Gastroesophageal sphincter (tissue), 4 donors: ENCODE measurements at regions not wholly inside any gene's neighbourhood (a gene's known extent, or its start where the extent isn't known, plus 50 kb on each side); places are given as distances from the start of the nearest gene placed in this dataset.

Experiments
- ATAC-seq: fragments of 150-250 bp; one replicate; pipeline ENCODE4 v1.9.1; 2016; ENCODE audit warnings: mild to moderate bottlenecking, moderate library complexity
- H3K27ac ChIP-seq, 4 donors: fragments of 200-600 bp; sonication (generic) in 3 of 4; 1 replicate in 3 of 4; 2 replicates in 1 of 4; pipeline ENCODE4 v1.5.1; 2016 to 2019
- H3K27me3 ChIP-seq: fragments of 200-600 bp; sonication (generic); one replicate; pipeline ENCODE4 v1.5.1; 2019
- H3K36me3 ChIP-seq, 2 donors: fragments of 200-600 bp; sonication (generic); one replicate each; pipeline ENCODE4 v1.5.1; 2019; ENCODE audit warnings: control low read depth in 1 of 2
- H3K4me1 ChIP-seq, 3 donors: fragments of 200-600 bp; sonication (generic); 1 replicate in 2 of 3; 2 replicates in 1 of 3; pipeline ENCODE4 v1.5.1; 2016 to 2019; ENCODE audit warnings: control low read depth in 2 of 3
- H3K4me3 ChIP-seq, 2 donors: fragments of 200-600 bp; sonication (generic); one replicate each; pipeline ENCODE4 v1.5.1; 2019; ENCODE audit warnings: mild to moderate bottlenecking in 1 of 2, moderate library complexity in 1 of 2
- H3K9me3 ChIP-seq, 3 donors: fragments of 200-600 bp; sonication (generic); one replicate each; pipeline ENCODE4 v1.5.1; 2017 to 2019; ENCODE audit warnings: control low read depth in 2 of 3
- EP300 ChIP-seq: sonication (generic); formaldehyde crosslinking; IDR thresholded peaks from one replicate; pipeline ENCODE4 v1.6.1; 2017; ENCODE audit warnings: antibody characterized with exemption, mild to moderate bottlenecking
- POLR2A ChIP-seq, 2 donors: fragments of 450-650 bp; IDR thresholded peaks; one replicate each; pipeline ENCODE4 v1.6.1; 2017; ENCODE audit warnings: antibody characterized with exemption in 2 of 2, mild to moderate bottlenecking in 2 of 2, moderate library complexity in 1 of 2
- POLR2AphosphoS5 ChIP-seq: sonication (generic); formaldehyde crosslinking; IDR thresholded peaks from one replicate; pipeline ENCODE4 v1.6.1; 2017; ENCODE audit warnings: antibody characterized with exemption
- WGBS, 2 donors: methylation state at CpG; one replicate each; pipeline ENCODE4 v1.1.5; 2018; ENCODE audit warnings: low coverage in 1 of 2; 5-methylcytosine and 5-hydroxymethylcytosine counted together
- TF ChIP-seq, protein P1 (sequence below), 4 experiments: fragments of 200-600 bp in 2 of 4; fragments of 450-650 bp in 2 of 4; sonication (generic) in 1 of 4; IDR thresholded peaks; one replicate each; pipeline ENCODE4 v1.5.1; 2017 to 2019; ENCODE audit warnings: antibody characterized with exemption in 4 of 4, mild to moderate bottlenecking in 2 of 4, moderate library complexity in 2 of 4

DNA sequence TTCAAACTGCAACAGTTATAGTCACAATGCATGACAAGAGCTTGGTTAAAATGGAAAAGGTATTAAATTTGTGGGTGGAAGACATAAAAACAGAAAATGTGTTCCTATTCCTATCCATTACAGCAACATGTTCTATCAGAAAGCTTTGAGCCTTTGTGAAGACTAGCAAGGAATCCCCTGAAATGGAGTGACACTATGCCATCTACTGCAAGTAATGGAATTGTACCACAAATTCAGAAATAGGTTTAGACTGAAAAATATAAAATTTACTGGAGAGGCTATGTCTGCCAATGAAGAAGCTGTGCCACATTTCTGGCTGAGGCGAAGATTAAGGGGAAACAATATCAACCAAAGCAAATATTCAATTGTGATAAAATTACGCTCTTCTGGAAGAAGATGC, 247.9 kb downstream of the ADAM29 start:
- ATAC-seq, result no peak

DNA sequence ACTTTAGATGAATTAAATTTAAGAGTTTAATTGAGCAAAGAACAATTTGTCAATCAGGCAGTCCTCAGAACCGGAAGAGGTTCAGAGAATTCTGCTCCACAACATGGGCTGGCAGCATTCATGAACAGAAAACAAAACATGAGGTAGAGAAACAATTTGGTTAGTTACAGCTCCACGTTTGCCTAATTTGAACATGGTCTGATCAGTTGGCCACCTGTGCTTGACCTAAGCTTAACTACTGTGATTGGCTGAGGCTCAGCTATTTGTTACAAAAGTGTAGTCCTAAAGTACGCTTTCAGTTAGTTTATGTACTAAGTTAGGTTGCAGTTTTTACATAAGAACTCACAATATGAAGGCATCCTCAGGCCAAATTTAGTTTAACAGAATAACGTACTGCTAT, 258.6 kb downstream of the ADAM29 start:
- 57 to 73% methylated on average over 4 of the region's 4 CpGs for WGBS, 2 donors
- TF ChIP-seq EP300, result no peak
- TF ChIP-seq POLR2AphosphoS5, result no peak
- TF ChIP-seq, protein P1, sequence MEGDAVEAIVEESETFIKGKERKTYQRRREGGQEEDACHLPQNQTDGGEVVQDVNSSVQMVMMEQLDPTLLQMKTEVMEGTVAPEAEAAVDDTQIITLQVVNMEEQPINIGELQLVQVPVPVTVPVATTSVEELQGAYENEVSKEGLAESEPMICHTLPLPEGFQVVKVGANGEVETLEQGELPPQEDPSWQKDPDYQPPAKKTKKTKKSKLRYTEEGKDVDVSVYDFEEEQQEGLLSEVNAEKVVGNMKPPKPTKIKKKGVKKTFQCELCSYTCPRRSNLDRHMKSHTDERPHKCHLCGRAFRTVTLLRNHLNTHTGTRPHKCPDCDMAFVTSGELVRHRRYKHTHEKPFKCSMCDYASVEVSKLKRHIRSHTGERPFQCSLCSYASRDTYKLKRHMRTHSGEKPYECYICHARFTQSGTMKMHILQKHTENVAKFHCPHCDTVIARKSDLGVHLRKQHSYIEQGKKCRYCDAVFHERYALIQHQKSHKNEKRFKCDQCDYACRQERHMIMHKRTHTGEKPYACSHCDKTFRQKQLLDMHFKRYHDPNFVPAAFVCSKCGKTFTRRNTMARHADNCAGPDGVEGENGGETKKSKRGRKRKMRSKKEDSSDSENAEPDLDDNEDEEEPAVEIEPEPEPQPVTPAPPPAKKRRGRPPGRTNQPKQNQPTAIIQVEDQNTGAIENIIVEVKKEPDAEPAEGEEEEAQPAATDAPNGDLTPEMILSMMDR (IDR thresholded peaks at IDR 0.05), result no peak
- no peak for TF ChIP-seq POLR2A (IDR thresholded peaks at IDR 0.05)
- no peak for ATAC-seq

More for the DNA sequence above, 247.9 kb downstream of the ADAM29 start:
- Histone ChIP-seq H3K27me3 (no peaks in the 10 kb centered on the region), H3K9me3 (peaks cover 0 to 4% (median 0%) of the 10 kb centered on the region in 3 donors), H3K4me1 (no peaks in the 10 kb centered on the region), H3K27ac (no peak overlapping the region), H3K4me3 (no peak overlapping the region), H3K36me3 (no peaks in the 10 kb centered on the region)
- TF ChIP-seq EP300, result no peak
- 83 to 100% methylated on average over 1 of the region's 2 CpGs for WGBS, 2 donors

DNA sequence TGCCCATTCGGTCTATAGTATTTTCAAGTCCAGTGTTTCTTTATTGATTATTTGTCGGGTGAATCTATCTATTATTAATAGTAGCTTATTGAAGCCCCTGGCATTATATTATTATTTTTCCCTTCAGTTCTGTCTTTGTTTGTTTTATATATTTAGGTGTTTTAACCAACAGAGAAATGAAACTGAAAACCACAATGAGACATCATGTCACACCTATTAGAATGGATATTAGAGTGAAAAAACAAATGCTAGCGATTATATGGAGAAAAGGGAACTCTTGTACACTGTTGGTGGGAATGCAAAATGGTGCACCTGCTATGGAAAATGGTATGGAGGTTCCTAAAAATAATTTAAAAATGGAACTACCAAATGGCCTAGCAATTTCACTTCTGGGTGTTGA, 272.5 kb downstream of the ADAM29 start:
- H3K9me3 ChIP-seq, result peaks cover 0 to under 1% (median 0%) of the 10 kb centered on the region in 3 donors
- H3K27me3 ChIP-seq, result no peaks in the 10 kb centered on the region
- no peak for TF ChIP-seq POLR2A (IDR thresholded peaks at IDR 0.05)
- H3K27ac ChIP-seq, result no peak overlapping the region
- WGBS, 2 donors, result 48 to 57% methylated on average over 3 of the region's 3 CpGs
- H3K4me3 ChIP-seq, result no peak overlapping the region
- ATAC-seq, result no peak
- H3K36me3 ChIP-seq, result no peaks in the 10 kb centered on the region
- H3K4me1 ChIP-seq, result no peaks in the 10 kb centered on the region

More for the DNA sequence above, 258.6 kb downstream of the ADAM29 start:
- Histone ChIP-seq H3K36me3 (no peaks in the 10 kb centered on the region), H3K4me3 (no peak overlapping the region), H3K27ac (no peak overlapping the region), H3K4me1 (no peaks in the 10 kb centered on the region), H3K9me3 (no peaks in the 10 kb centered on the region), H3K27me3 (no peaks in the 10 kb centered on the region)

DNA sequence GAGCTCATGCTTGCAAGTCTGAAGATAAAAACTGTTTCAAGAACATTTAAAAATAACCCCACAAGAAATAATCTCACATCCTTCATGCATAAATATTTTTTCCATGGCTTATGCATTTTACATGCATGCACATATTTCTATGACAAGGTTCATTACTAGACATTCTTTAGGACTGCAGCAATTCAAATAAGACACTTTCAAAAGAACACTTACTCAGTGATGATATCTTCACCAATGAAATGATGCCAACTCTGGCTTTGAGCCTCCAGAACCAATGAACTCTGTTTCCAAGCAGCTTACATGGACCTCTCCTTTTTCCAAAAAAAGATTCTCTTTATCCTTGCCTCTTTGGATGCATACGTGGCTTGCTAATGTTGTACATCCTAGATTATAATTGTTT, 279.9 kb downstream of the ADAM29 start:
- Histone ChIP-seq H3K9me3 (no peaks in the 10 kb centered on the region), H3K4me3 (no peak overlapping the region), H3K27me3 (no peaks in the 10 kb centered on the region), H3K36me3 (no peaks in the 10 kb centered on the region), H3K27ac (no peak overlapping the region), H3K4me1 (no peaks in the 10 kb centered on the region)
- no peak for ATAC-seq
- TF ChIP-seq POLR2AphosphoS5 (no peak), EP300 (no peak), POLR2A (IDR thresholded peaks at IDR 0.05) (no peak)
- TF ChIP-seq, protein P1 (IDR thresholded peaks at IDR 0.05), result no peak
- WGBS, 2 donors, result 46 to 64% methylated on average over 1 of the region's 1 CpG

DNA sequence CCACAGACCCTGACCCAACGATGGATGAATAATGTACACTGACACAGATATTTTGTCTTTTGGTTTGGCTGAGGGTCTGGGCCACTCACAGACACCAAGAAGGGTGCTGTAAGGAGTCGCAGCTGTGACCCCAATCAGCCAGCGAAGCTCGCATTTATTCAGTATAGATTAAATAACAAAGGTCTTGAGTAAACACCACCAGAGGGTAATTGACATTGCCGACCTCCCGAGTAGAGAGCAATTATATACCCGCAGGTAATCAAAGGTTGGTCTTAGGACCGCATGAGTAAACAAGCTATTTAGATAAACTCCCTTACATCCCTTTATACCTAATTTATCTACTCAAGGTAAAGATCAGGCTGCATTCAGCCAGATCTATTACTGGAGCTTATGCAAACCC, 297.1 kb downstream of the ADAM29 start:
- Histone ChIP-seq H3K36me3 (no peaks in the 10 kb centered on the region), H3K27me3 (no peaks in the 10 kb centered on the region), H3K4me3 (no peak overlapping the region), H3K9me3 (peaks cover 0 to 38% (median 0%) of the 10 kb centered on the region in 3 donors), H3K4me1 (no peaks in the 10 kb centered on the region), H3K27ac (no peak overlapping the region)
- WGBS, 2 donors, result 88 to 94% methylated on average over 6 to 8 of the region's 8 CpGs
- no peak for TF ChIP-seq POLR2A (IDR thresholded peaks at IDR 0.05)
- no peak for TF ChIP-seq EP300
- no peak for ATAC-seq

DNA sequence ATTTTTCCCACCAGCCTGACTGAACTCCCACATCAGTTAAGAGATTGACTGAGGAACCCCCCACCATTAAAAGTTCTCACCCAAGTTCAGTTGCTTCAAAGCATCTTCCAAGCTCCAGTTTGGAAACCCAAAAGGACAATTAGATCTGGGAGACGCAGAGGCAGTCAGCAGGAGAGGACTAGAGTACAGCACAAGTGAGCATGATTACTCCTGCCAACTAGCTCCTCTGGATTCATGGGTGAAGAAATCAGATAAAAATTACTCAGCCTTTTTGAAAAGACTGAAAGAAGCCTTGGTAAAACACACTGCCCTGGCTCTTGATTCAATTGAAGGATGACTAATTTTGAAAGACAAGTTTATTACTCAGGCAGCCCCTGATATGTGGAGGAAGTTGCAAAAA, 297.5 kb downstream of the ADAM29 start:
- no peaks in the 10 kb centered on the region for H3K27me3 ChIP-seq
- TF ChIP-seq POLR2A (IDR thresholded peaks at IDR 0.05), result no peak
- no peak for TF ChIP-seq EP300
- TF ChIP-seq POLR2AphosphoS5, result no peak
- TF ChIP-seq, protein P1 (IDR thresholded peaks at IDR 0.05), result no peak
- no peaks in the 10 kb centered on the region for H3K4me1 ChIP-seq
- no peak overlapping the region for H3K4me3 ChIP-seq
- H3K27ac ChIP-seq, result no peak overlapping the region
- H3K36me3 ChIP-seq, result no peaks in the 10 kb centered on the region
- 91% methylated on average over 1 of the region's 1 CpG; no CpG with 5 or more reads in 1 of the 2 donors for WGBS, 2 donors
- H3K9me3 ChIP-seq, result peaks cover 0 to 38% (median 0%) of the 10 kb centered on the region in 3 donors
- no peak for ATAC-seq
